DND-41 (cell line): ENCODE measurements at regions not wholly inside any gene's neighbourhood (a gene's known extent, or its start where the extent isn't known, plus 50 kb on each side); places are given as distances from the start of the nearest gene placed in this dataset.
"Not testable (repeated sequence)": the region's sequence is repeated elsewhere in the genome, so short reads cannot be mapped to it uniquely, and the experiment has no call there.

Experiments
- ATAC-seq: fragments of 200-7000 bp; cut with Tn5 transposase; 3 replicates; pipeline ENCODE4 v1.9.1; 2021; ENCODE audit warnings: low read depth; ENCODE audit not compliant: insufficient read depth
- DNase-seq: peaks from one replicate; pipeline ENCODE4 v3.0.0-alpha.2; 2020
- H2AFZ ChIP-seq: 2 replicates; pipeline ENCODE4 v1.6.0; 2012; ENCODE audit warnings: low read depth, low read length
- H3K27ac ChIP-seq: 2 replicates; pipeline ENCODE4 v1.5.1; 2012; ENCODE audit warnings: low read length, inconsistent platforms
- H3K27me3 ChIP-seq: fragments of 200-600 bp; sonication (generic); 2 replicates; pipeline ENCODE4 v1.6.0; 2012; ENCODE audit warnings: low read length, mild to moderate bottlenecking, inconsistent platforms; ENCODE audit not compliant: insufficient read depth, poor library complexity
- H3K36me3 ChIP-seq: 2 replicates; pipeline ENCODE4 v1.5.1; 2012; ENCODE audit warnings: low read length, inconsistent platforms; ENCODE audit not compliant: insufficient read depth
- H3K4me1 ChIP-seq: 2 replicates; pipeline ENCODE4 v1.5.1; 2012; ENCODE audit warnings: mild to moderate bottlenecking, low read length; ENCODE audit not compliant: insufficient read depth
- H3K4me2 ChIP-seq: 2 replicates; pipeline ENCODE4 v1.6.0; 2012; ENCODE audit warnings: mild to moderate bottlenecking, moderate library complexity, low read length, inconsistent platforms; ENCODE audit not compliant: insufficient read depth
- H3K4me3 ChIP-seq, 2 experiments: fragments of 200-600 bp in 1 of 2; shearing (Covaris generic) in 1 of 2; 2 replicates each; pipeline ENCODE4 v1.5.1; 2012 to 2016; ENCODE audit warnings: inconsistent platforms in 2 of 2, low read length in 2 of 2, mild to moderate bottlenecking in 2 of 2, low read depth in 1 of 2, moderate library complexity in 1 of 2
- H3K79me2 ChIP-seq: 2 replicates; pipeline ENCODE4 v1.6.0; 2012; ENCODE audit warnings: low read length, inconsistent platforms; ENCODE audit not compliant: insufficient read depth
- H3K9ac ChIP-seq: 2 replicates; pipeline ENCODE4 v1.6.0; 2012; ENCODE audit warnings: low read depth, mild to moderate bottlenecking, inconsistent platforms, low read length, moderate library complexity
- H3K9me3 ChIP-seq: 2 replicates; pipeline ENCODE4 v1.5.1; 2012; ENCODE audit warnings: low read length, moderate library complexity, mild to moderate bottlenecking, inconsistent platforms; ENCODE audit not compliant: insufficient read depth, severe bottlenecking
- H4K20me1 ChIP-seq: 2 replicates; pipeline ENCODE4 v1.6.0; 2012; ENCODE audit warnings: low read length; ENCODE audit not compliant: insufficient read depth
- CTCF ChIP-seq: IDR thresholded peaks from 2 replicates; pipeline ENCODE4 v1.5.1; 2012; ENCODE audit warnings: borderline replicate concordance, low read length, moderate library complexity, mild to moderate bottlenecking; ENCODE audit not compliant: poor library complexity, severe bottlenecking; ENCODE audit errors: extremely low read depth
- EZH2 ChIP-seq: IDR thresholded peaks from 3 replicates; pipeline ENCODE4 v1.6.1; 2012; ENCODE audit warnings: borderline replicate concordance, low read depth, mild to moderate bottlenecking, moderate library complexity, low read length, inconsistent platforms; ENCODE audit not compliant: severe bottlenecking

GRCh38 chrY:18936831-18937230, 163.3 kb upstream of the HSFY2 start:
- H4K20me1 ChIP-seq, result no peaks in the 10 kb centered on the region
- H3K9ac ChIP-seq, result no peak overlapping the region
- no peak overlapping the region for H3K27ac ChIP-seq
- TF ChIP-seq EZH2 (no peak), CTCF (no peak)
- no peak overlapping the region for H3K4me2 ChIP-seq
- no peaks in the 10 kb centered on the region for H3K36me3 ChIP-seq
- no peaks in the 10 kb centered on the region for H3K27me3 ChIP-seq
- no peaks in the 10 kb centered on the region for H3K79me2 ChIP-seq
- H3K4me1 ChIP-seq, result peaks cover 3% of the 10 kb centered on the region; the same call in 1 of the 2 replicates
- H2AFZ ChIP-seq, result no peak overlapping the region
- DNase-seq, result no peak
- no peaks in the 10 kb centered on the region for H3K9me3 ChIP-seq
- ATAC-seq, result no peak
- H3K4me3 ChIP-seq, result no peak overlapping the region

GRCh38 chrY:18919256-18919655, 145.7 kb upstream of the HSFY2 start:
- no peak overlapping the region for H3K27ac ChIP-seq
- no peaks in the 10 kb centered on the region for H3K27me3 ChIP-seq
- DNase-seq (no peak), ATAC-seq (no peak)
- no peaks in the 10 kb centered on the region for H3K36me3 ChIP-seq
- no peak overlapping the region for H3K9ac ChIP-seq
- H3K9me3 ChIP-seq, result no peaks in the 10 kb centered on the region
- H2AFZ ChIP-seq, result no peak overlapping the region
- no peak overlapping the region for H3K4me3 ChIP-seq
- no peaks in the 10 kb centered on the region for H4K20me1 ChIP-seq
- TF ChIP-seq EZH2, result no peak
- TF ChIP-seq CTCF, result no peak
- H3K79me2 ChIP-seq, result no peaks in the 10 kb centered on the region
- H3K4me1 ChIP-seq, result no peaks in the 10 kb centered on the region
- H3K4me2 ChIP-seq, result no peak overlapping the region

- no peak for DNase-seq
- Histone ChIP-seq H3K4me2 (no peak overlapping the region), H3K27ac (no peak overlapping the region), H3K4me3 (no peak overlapping the region), H3K9ac (no peak overlapping the region), H3K4me1 (no peaks in the 10 kb centered on the region), H4K20me1 (no peaks in the 10 kb centered on the region), H3K9me3 (no peaks in the 10 kb centered on the region), H3K79me2 (no peaks in the 10 kb centered on the region), H2AFZ (no peak overlapping the region), H3K36me3 (no peaks in the 10 kb centered on the region), H3K27me3 (no peaks in the 10 kb centered on the region)
- TF ChIP-seq EZH2, result no peak
- no peak for TF ChIP-seq CTCF
- ATAC-seq, result no peak
These were observed 139.3 kb upstream of the HSFY2 start for GRCh38 chrY:18912846-18913245.

- ATAC-seq, result no peak
- Histone ChIP-seq H3K27ac (no peak overlapping the region), H3K4me1 (no peaks in the 10 kb centered on the region), H4K20me1 (no peaks in the 10 kb centered on the region), H3K9me3 (no peaks in the 10 kb centered on the region), H3K9ac (no peak overlapping the region), H3K4me3 (no peak overlapping the region), H3K27me3 (no peaks in the 10 kb centered on the region), H3K36me3 (no peaks in the 10 kb centered on the region), H3K79me2 (no peaks in the 10 kb centered on the region), H2AFZ (no peak overlapping the region), H3K4me2 (no peak overlapping the region)
- no peak for DNase-seq
- TF ChIP-seq CTCF, result no peak
- no peak for TF ChIP-seq EZH2
These were observed 136.3 kb upstream of the HSFY2 start for GRCh38 chrY:18909846-18910245.

GRCh38 chrY:18906198-18906597, 132.7 kb upstream of the HSFY2 start:
- H2AFZ ChIP-seq, H3K79me2 ChIP-seq, H4K20me1 ChIP-seq, H3K27me3 ChIP-seq, ATAC-seq, H3K4me3 ChIP-seq, H3K9ac ChIP-seq, H3K27ac ChIP-seq, H3K9me3 ChIP-seq, DNase-seq, H3K4me1 ChIP-seq, H3K36me3 ChIP-seq, H3K4me2 ChIP-seq: not testable (repeated sequence)
